ENCODE measurements at regions not wholly inside any gene's neighbourhood (a gene's known extent, or its start where the extent isn't known, plus 50 kb on each side); places are given as distances from the start of the nearest gene placed in this dataset.
A peak's percentile ranks its signal among the peaks of the same experiment; 100 is the strongest.

DNA sequence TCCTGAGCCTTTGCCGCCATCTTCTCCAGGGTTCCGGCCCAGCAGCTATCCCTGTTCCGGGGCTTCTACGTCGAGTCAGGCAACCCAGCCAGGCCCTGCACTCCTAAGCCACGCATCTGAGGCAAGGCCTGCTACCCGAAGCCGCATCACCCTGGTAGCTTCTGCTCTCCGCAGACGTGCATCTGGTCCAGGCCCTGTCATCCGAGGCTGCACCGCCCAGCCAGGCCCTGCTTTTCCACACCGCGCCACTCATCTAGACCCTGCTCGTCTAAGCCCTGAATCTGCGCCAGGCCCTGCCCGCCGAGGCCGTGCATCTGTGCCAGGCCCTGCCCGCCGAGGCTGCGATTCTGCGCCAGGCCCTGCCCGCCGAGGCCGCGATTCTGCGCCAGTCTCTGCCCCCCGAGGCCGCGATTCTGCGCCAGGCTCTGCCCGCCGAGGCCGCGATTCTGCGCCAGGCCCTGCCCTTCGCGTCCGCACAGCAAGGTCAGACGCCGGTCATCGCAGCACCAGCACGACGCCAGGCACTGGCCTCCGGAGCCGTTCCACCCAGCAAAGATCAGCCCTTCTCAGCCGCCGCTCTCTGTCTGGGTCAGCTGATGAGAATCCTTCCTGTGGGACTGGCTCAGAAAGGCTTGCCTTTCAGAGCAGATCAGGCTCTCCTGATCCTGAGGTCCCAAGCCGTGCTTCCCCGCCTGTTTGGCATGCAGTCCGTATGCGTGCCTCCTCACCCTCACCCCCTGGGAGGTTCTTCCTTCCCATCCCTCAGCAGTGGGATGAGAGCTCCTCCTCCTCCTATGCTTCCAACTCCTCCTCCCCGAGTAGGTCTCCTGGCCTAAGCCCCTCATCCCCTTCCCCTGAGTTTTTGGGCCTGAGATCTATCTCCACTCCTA is 75.1 kb downstream of the NUDT10 start:
- ATAC-seq (ENCODE audit: insufficient number of reproducible peaks, low FRiP score, low read depth), result no peak
- H3K4me3 ChIP-seq, result no peak overlapping the region

GRCh38 chrX:51406688-51407519 is 74.3 kb downstream of the NUDT10 start:
- Histone ChIP-seq H3K9me3 (no peaks in the 10 kb centered on the region), H3K36me3 (no peaks in the 10 kb centered on the region), H3K27ac (no peak overlapping the region), H3K27me3 (replicated peaks; ENCODE audit: insufficient read depth) (no peaks in the 10 kb centered on the region), H3K4me1 (ENCODE audit: control insufficient read depth in 1 of 2, low read depth in 2 of 2) (no peaks in the 10 kb centered on the region), H3K4me3 (no peak overlapping the region)
- TF ChIP-seq CTCF (IDR thresholded peaks at IDR 0.05), result no peak
- DNase-seq (ENCODE audit: low spot score) (no peak), ATAC-seq (ENCODE audit: insufficient number of reproducible peaks, low FRiP score, low read depth) (no peak)

More for the DNA sequence above, 75.1 kb downstream of the NUDT10 start:
- Histone ChIP-seq H3K9me3 (no peaks in the 10 kb centered on the region), H3K27me3 (replicated peaks; ENCODE audit: insufficient read depth) (no peaks in the 10 kb centered on the region), H3K4me1 (ENCODE audit: control insufficient read depth in 1 of 2, low read depth in 2 of 2) (no peaks in the 10 kb centered on the region), H3K36me3 (no peaks in the 10 kb centered on the region), H3K27ac (no peak overlapping the region)
- TF ChIP-seq CTCF (IDR thresholded peaks at IDR 0.05), result no peak
- no peak for DNase-seq (ENCODE audit: low spot score)

GRCh38 chrX:51404445-51404844 is 71.8 kb downstream of the NUDT10 start:
- no peaks in the 10 kb centered on the region for H3K27me3 ChIP-seq (replicated peaks; ENCODE audit: insufficient read depth)
- ATAC-seq (ENCODE audit: insufficient number of reproducible peaks, low FRiP score, low read depth) (no peak), DNase-seq (ENCODE audit: low spot score) (no peak)
- TF ChIP-seq CTCF (IDR thresholded peaks at IDR 0.05), result no peak
- no peaks in the 10 kb centered on the region for H3K36me3 ChIP-seq
- no peak overlapping the region for H3K4me3 ChIP-seq
- no peaks in the 10 kb centered on the region for H3K9me3 ChIP-seq
- no peak overlapping the region for H3K27ac ChIP-seq
- H3K4me1 ChIP-seq (ENCODE audit: control insufficient read depth in 1 of 2, low read depth in 2 of 2), result no peaks in the 10 kb centered on the region

- ATAC-seq (ENCODE audit: insufficient number of reproducible peaks, low FRiP score, low read depth), result no peak
- Histone ChIP-seq H3K27me3 (replicated peaks; ENCODE audit: insufficient read depth) (no peaks in the 10 kb centered on the region), H3K4me1 (ENCODE audit: control insufficient read depth in 1 of 2, low read depth in 2 of 2) (no peaks in the 10 kb centered on the region), H3K27ac (peak overlapping the region in 1 of 2 donors; percentile 61), H3K36me3 (no peaks in the 10 kb centered on the region), H3K4me3 (peak overlapping the region; percentile 77), H3K9me3 (no peaks in the 10 kb centered on the region)
- DNase-seq (ENCODE audit: low spot score), result no peak
- TF ChIP-seq CTCF (IDR thresholded peaks at IDR 0.05), result peak; percentile 43
Observed at GRCh38 chrX:51395810-51396728, 63.4 kb downstream of the NUDT10 start.
